Endothelial cell of umbilical vein (primary cell): ENCODE measurements at regions not wholly inside any gene's neighbourhood (a gene's known extent, or its start where the extent isn't known, plus 50 kb on each side); places are given as distances from the start of the nearest gene placed in this dataset.

Source experiments
- BruUV-seq: library from RNA; stranded (reverse); fragments of 400-500 nt; replicated peaks from 2 replicates; lab custom pipeline; 2021; lab: Mats Ljungman, UMichigan
- CTCF ChIA-PET: fragments of 300-600, 350-600 bp; sonication (Branson Sonifier 250); formaldehyde crosslinking; loops from one replicate; lab custom pipeline; 2021; ENCODE audit warnings: antibody characterized with exemption, inconsistent platforms; lab: Charles Lee
- POLR2A ChIA-PET: fragments of 300-600, 350-600 bp; sonication (Branson Sonifier 250); formaldehyde crosslinking; loops from one replicate; lab custom pipeline; 2021; ENCODE audit warnings: antibody characterized with exemption, inconsistent platforms; lab: Charles Lee
- DNase-seq: peaks from one replicate; pipeline ENCODE4 v3.0.0-alpha.2; 2011; ENCODE audit warnings: low read depth, low spot score
- FAIRE-seq: peaks from 2 replicates; lab custom pipeline; 2011; peaks lifted over from hg19 to GRCh38; lab: Jason Lieb, UNC
- H2AFZ ChIP-seq: 2 replicates; pipeline ENCODE4 v1.6.0; 2012; ENCODE audit warnings: low read depth, low read length, control low read depth, inconsistent platforms
- H3K27ac ChIP-seq: 2 replicates; pipeline ENCODE4 v1.5.1; 2011; ENCODE audit warnings: low read depth, mild to moderate bottlenecking, control low read depth, low read length, moderate library complexity; ENCODE audit not compliant: insufficient read depth
- H3K27me3 ChIP-seq, 2 experiments: 2 replicates each; pipeline versions ENCODE4 v1.6.0 to v1.6.1; 2011; ENCODE audit warnings: low read length in 2 of 2, mixed read lengths in 1 of 2; ENCODE audit not compliant: control insufficient read depth in 2 of 2, insufficient read depth in 2 of 2
- H3K36me3 ChIP-seq, 2 experiments: 2 replicates in 1 of 2; 3 replicates in 1 of 2; pipeline ENCODE4 v1.5.1; 2011; ENCODE audit warnings: low read length in 2 of 2, mild to moderate bottlenecking in 1 of 2, moderate library complexity in 1 of 2; ENCODE audit not compliant: control insufficient read depth in 2 of 2, insufficient read depth in 2 of 2; ENCODE audit errors: extremely low read depth in 1 of 2
- H3K4me1 ChIP-seq: 3 replicates; pipeline ENCODE4 v1.5.1; 2011; ENCODE audit warnings: mild to moderate bottlenecking, low read length; ENCODE audit not compliant: control insufficient read depth, insufficient read depth; ENCODE audit errors: extremely low read depth
- H3K4me2 ChIP-seq: 2 replicates; pipeline ENCODE4 v1.6.1; 2011; ENCODE audit warnings: low read length, control low read depth, mixed read lengths; ENCODE audit not compliant: insufficient read depth
- H3K4me3 ChIP-seq, 3 experiments: fragments of 200-600 bp in 1 of 3; sonication (generic), shearing (Covaris generic) in 1 of 3; replicated peaks in 1 of 3; 2 replicates each; pipeline ENCODE4 v1.5.1; 2011 to 2016; ENCODE audit warnings: control low read depth in 3 of 3, low read length in 3 of 3, mild to moderate bottlenecking in 2 of 3, inconsistent platforms in 1 of 3, low read depth in 1 of 3, moderate library complexity in 1 of 3; ENCODE audit not compliant: insufficient read depth in 1 of 3
- H3K79me2 ChIP-seq: 2 replicates; pipeline ENCODE4 v1.6.0; 2012; ENCODE audit warnings: low read length, inconsistent platforms; ENCODE audit not compliant: control insufficient read depth, insufficient read depth
- H3K9ac ChIP-seq: replicated peaks from 2 replicates; pipeline ENCODE3; 2011; ENCODE audit warnings: low read length, control low read depth; ENCODE audit not compliant: insufficient read depth; ENCODE audit errors: extremely low read depth
- H3K9me1 ChIP-seq: replicated peaks from 3 replicates; pipeline ENCODE4 v1.6.0; 2011; ENCODE audit warnings: mild to moderate bottlenecking, low read length; ENCODE audit not compliant: control insufficient read depth, insufficient read depth; ENCODE audit errors: extremely low read depth
- H3K9me3 ChIP-seq: replicated peaks from 2 replicates; pipeline ENCODE4 v1.5.1; 2012; ENCODE audit warnings: low read length, inconsistent platforms; ENCODE audit not compliant: control insufficient read depth, insufficient read depth
- H4K20me1 ChIP-seq: replicated peaks from 2 replicates; pipeline ENCODE3; 2011; ENCODE audit warnings: mild to moderate bottlenecking, low read length; ENCODE audit not compliant: control insufficient read depth, insufficient read depth; ENCODE audit errors: extremely low read depth
- EZH2 ChIP-seq: IDR thresholded peaks from 2 replicates; pipeline ENCODE4 v1.6.1; 2012; ENCODE audit warnings: borderline replicate concordance, low read depth, mild to moderate bottlenecking, moderate library complexity, low read length, inconsistent platforms; ENCODE audit not compliant: severe bottlenecking
- FOS ChIP-seq: IDR thresholded peaks from 2 replicates; pipeline ENCODE4 v1.6.1; 2011; ENCODE audit warnings: mild to moderate bottlenecking, low read length, moderate library complexity, borderline replicate concordance; ENCODE audit not compliant: insufficient read depth
- GATA2 ChIP-seq: IDR thresholded peaks from 2 replicates; pipeline ENCODE4 v1.7.0; 2011; ENCODE audit warnings: low read depth, mild to moderate bottlenecking, moderate library complexity, mixed read lengths, low read length; ENCODE audit not compliant: insufficient read length, insufficient read depth
- JUN ChIP-seq: IDR thresholded peaks from 2 replicates; pipeline ENCODE4 v1.6.1; 2011; ENCODE audit warnings: borderline replicate concordance, low read depth; ENCODE audit not compliant: insufficient read length, insufficient read depth
- MYC ChIP-seq: IDR thresholded peaks from one replicate; pipeline ENCODE4 v1.6.1; 2011; ENCODE audit warnings: mild to moderate bottlenecking, low read depth, low read length
- POLR2A ChIP-seq: IDR thresholded peaks from 2 replicates; pipeline ENCODE4 v1.6.1; 2012; ENCODE audit warnings: low read depth, mild to moderate bottlenecking, control low read depth, low read length
- POLR2AphosphoS5 ChIP-seq: IDR thresholded peaks from 2 replicates; pipeline ENCODE4 v1.6.1; 2012; ENCODE audit warnings: low read depth, mild to moderate bottlenecking, control low read depth, low read length, moderate library complexity; ENCODE audit not compliant: insufficient read depth
- dilution Hi-C: fragments of 300-500 bp; cut with MboI; formaldehyde crosslinking; loops from one replicate; pipeline ENCODE4 v1.15.0; 2019; ENCODE audit warnings: low sequenced_read_pairs; ENCODE audit not compliant: extremely low pct_ligation_motif_present
- intact Hi-C: fragments of 100-400 bp; cut with micrococcal nuclease; formaldehyde crosslinking; loops from one replicate; pipeline ENCODE4 v1.10.0; 2022
- TF ChIP-seq, protein P1 (sequence below): IDR thresholded peaks from 2 replicates; pipeline ENCODE4 v1.6.1; 2011; ENCODE audit not compliant: insufficient read depth, insufficient read length
- TF ChIP-seq, protein P2 (sequence below), 2 donors: IDR thresholded peaks; 1 replicate in 1 of 2; 2 replicates in 1 of 2; pipeline ENCODE4 v1.5.1; 2011; ENCODE audit warnings: low read length in 2 of 2, mild to moderate bottlenecking in 2 of 2, moderate library complexity in 2 of 2, control low read depth in 1 of 2, inconsistent platforms in 1 of 2, low read depth in 1 of 2; ENCODE audit not compliant: insufficient read depth in 1 of 2; ENCODE audit errors: extremely low read depth in 1 of 2

DNA sequence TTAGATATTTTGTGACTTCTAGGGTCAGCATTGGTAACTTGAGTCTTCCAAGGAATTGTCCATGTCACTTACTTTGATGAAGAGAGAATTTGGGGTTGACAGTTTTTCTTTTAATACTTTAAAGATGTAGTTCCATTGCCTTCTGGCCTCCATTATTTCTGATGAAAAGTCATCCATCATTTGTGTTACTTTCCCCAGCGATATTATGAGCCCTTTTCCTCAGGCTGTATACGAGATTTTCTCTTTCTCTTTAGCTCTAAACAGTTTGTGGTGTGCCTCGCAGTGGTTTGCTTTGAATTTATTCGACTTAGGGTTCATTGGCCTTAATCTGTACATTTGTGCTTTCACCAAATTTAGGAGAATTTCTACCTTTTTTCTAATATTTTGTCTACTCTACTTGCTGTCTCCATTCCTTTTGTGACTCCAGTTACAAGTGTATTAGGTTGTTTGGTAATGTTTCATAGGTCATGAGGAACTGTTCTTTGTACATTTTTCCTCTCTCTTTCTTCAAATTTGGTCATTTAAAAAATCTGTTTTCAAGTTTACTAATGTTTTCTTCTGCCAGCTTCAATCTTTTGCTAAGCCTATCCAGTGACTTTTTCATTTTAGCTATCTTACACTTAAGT lies 131.4 kb upstream of the OTOS start:
- no peak for TF ChIP-seq POLR2A
- DNase-seq (no peak), FAIRE-seq (no peak)
- H3K27ac ChIP-seq = no peak overlapping the region
- no peaks in the 10 kb centered on the region for H3K4me1 ChIP-seq
- no peaks in the 10 kb centered on the region for H3K27me3 ChIP-seq
- no peak overlapping the region for H3K4me2 ChIP-seq
- H3K9ac ChIP-seq = no peak overlapping the region
- BruUV-seq = no TSS peak
- CTCF ChIA-PET = no interaction called here
- H4K20me1 ChIP-seq = no peaks in the 10 kb centered on the region
- no peaks in the 10 kb centered on the region for H3K9me1 ChIP-seq
- H2AFZ ChIP-seq = no peak overlapping the region
- no peak overlapping the region for H3K4me3 ChIP-seq
- H3K79me2 ChIP-seq = no peaks in the 10 kb centered on the region
- dilution Hi-C loops = no loop called here
- H3K9me3 ChIP-seq = no peaks in the 10 kb centered on the region
- intact Hi-C loops = no loop called here
- H3K36me3 ChIP-seq = no peaks in the 10 kb centered on the region
- POLR2A ChIA-PET = no interaction called here

DNA sequence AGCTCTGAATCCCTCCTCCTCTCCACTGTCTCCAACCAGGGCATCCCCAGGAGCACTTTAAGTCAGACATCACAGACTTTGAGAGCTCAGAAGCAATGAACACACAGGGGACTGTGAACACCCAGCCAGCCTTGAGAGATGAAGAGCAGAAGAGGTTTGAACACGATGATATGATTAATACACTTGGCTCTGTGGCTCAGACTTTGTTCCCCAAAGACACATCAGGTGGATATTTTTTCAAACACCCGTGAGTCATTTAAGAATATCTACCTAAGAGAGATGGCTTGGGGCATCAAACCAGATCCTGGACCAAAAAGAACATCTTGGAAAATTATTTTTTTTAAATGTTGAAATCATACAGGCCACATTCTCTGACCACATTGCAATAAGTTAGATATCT lies 134.9 kb upstream of the OTOS start:
- FAIRE-seq (no peak), DNase-seq (no peak)
- no peaks in the 10 kb centered on the region for H3K9me3 ChIP-seq
- no peaks in the 10 kb centered on the region for H4K20me1 ChIP-seq
- no peak overlapping the region for H3K27ac ChIP-seq
- ChIA-PET CTCF (no interaction called here), POLR2A (no interaction called here)
- H3K4me3 ChIP-seq = no peak overlapping the region
- H3K4me2 ChIP-seq = no peak overlapping the region
- intact Hi-C loops (no loop called here), dilution Hi-C loops (no loop called here)
- H2AFZ ChIP-seq = no peak overlapping the region
- H3K27me3 ChIP-seq = no peaks in the 10 kb centered on the region
- TF ChIP-seq, protein P1, sequence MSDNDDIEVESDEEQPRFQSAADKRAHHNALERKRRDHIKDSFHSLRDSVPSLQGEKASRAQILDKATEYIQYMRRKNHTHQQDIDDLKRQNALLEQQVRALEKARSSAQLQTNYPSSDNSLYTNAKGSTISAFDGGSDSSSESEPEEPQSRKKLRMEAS = no peak
- TF ChIP-seq EZH2 (no peak), POLR2AphosphoS5 (no peak), GATA2 (no peak), MYC (no peak), FOS (no peak), JUN (no peak), POLR2A (no peak)
- TF ChIP-seq, protein P2, sequence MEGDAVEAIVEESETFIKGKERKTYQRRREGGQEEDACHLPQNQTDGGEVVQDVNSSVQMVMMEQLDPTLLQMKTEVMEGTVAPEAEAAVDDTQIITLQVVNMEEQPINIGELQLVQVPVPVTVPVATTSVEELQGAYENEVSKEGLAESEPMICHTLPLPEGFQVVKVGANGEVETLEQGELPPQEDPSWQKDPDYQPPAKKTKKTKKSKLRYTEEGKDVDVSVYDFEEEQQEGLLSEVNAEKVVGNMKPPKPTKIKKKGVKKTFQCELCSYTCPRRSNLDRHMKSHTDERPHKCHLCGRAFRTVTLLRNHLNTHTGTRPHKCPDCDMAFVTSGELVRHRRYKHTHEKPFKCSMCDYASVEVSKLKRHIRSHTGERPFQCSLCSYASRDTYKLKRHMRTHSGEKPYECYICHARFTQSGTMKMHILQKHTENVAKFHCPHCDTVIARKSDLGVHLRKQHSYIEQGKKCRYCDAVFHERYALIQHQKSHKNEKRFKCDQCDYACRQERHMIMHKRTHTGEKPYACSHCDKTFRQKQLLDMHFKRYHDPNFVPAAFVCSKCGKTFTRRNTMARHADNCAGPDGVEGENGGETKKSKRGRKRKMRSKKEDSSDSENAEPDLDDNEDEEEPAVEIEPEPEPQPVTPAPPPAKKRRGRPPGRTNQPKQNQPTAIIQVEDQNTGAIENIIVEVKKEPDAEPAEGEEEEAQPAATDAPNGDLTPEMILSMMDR (IDR thresholded peaks at IDR 0.05; ENCODE audit: extremely low read depth in 1 of 2, insufficient read depth in 1 of 2, low read depth in 1 of 2, low read length in 2 of 2) = no peak
- no peaks in the 10 kb centered on the region for H3K4me1 ChIP-seq
- H3K79me2 ChIP-seq = no peaks in the 10 kb centered on the region
- no peaks in the 10 kb centered on the region for H3K36me3 ChIP-seq
- no peaks in the 10 kb centered on the region for H3K9me1 ChIP-seq
- H3K9ac ChIP-seq = no peak overlapping the region
- BruUV-seq = no TSS peak
